Mammary epithelial cell (primary cell): ENCODE measurements at regions not wholly inside any gene's neighbourhood (a gene's known extent, or its start where the extent isn't known, plus 50 kb on each side); places are given as distances from the start of the nearest gene placed in this dataset.

Source experiments
- CTCF ChIP-seq, 2 donors: IDR thresholded peaks in 1 of 2; conservative IDR thresholded peaks in 1 of 2; 2 replicates each; pipeline ENCODE4 v1.5.1; 2011 to 2012; ENCODE audit warnings: inconsistent platforms in 2 of 2, low read length in 2 of 2, mild to moderate bottlenecking in 2 of 2, control low read depth in 1 of 2, low read depth in 1 of 2; ENCODE audit not compliant: insufficient read depth in 1 of 2; ENCODE audit errors: extremely low read depth in 1 of 2
- EZH2 ChIP-seq: IDR thresholded peaks from 2 replicates; pipeline ENCODE4 v1.6.1; 2012; ENCODE audit warnings: low read length, inconsistent platforms, borderline replicate concordance

- no peak for TF ChIP-seq CTCF (conservative IDR thresholded peaks at IDR 0.05 in 1 of 2, IDR thresholded peaks at IDR 0.05 in 1 of 2; ENCODE audit: extremely low read depth in 1 of 2, insufficient read depth in 1 of 2, low read depth in 1 of 2, low read length in 2 of 2)
- no peak for TF ChIP-seq EZH2
Observed at GRCh38 chr22:48980409-48980808, 847.3 kb downstream of the BRD1 start.
